Activated T-cell treated with anti-CD3 and anti-CD28 coated beads for 1 hour (primary cell): ENCODE measurements at regions not wholly inside any gene's neighbourhood (a gene's known extent, or its start where the extent isn't known, plus 50 kb on each side); places are given as distances from the start of the nearest gene placed in this dataset.
"Not testable (repeated sequence)": the region's sequence is repeated elsewhere in the genome, so short reads cannot be mapped to it uniquely, and the experiment has no call there.

Experiments
- DNase-seq: peaks from one replicate; pipeline ENCODE4 v3.0.0-alpha.2; 2020; ENCODE audit warnings: low read depth

DNA sequence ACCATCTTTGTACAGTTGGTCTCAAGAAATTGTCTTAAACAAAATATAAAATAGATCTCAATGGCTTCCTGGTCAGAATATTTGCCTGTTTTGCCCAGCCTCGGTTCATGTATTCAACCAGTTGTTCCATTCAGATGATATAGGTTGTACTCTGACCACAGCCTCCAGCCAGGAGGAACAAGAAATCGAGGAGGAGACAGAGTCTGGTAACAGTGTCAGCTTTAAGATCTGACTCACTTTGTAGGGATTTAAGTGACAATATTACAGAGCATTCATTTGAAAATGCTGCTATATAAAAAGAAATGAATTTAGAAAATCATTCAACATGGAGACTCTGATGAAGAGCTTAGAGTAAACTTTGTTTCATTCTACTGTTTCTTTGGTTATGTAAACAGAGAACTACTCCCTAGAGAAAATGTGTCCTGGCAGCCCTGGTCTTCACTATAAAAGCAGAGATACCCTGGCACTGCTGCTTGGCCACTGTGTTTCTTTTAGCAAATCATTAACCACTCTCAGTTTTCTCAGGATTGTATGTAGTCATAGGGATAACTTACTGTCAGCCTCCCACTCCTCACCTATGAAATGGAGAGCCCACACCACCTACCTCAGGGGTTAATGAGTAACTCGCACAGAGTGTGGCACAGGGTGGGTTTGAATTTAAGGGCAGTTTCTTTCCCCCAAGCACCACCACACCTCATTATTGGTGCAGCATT lies 53.5 kb downstream of the PAGE2 start:
- DNase-seq = no peak

DNA sequence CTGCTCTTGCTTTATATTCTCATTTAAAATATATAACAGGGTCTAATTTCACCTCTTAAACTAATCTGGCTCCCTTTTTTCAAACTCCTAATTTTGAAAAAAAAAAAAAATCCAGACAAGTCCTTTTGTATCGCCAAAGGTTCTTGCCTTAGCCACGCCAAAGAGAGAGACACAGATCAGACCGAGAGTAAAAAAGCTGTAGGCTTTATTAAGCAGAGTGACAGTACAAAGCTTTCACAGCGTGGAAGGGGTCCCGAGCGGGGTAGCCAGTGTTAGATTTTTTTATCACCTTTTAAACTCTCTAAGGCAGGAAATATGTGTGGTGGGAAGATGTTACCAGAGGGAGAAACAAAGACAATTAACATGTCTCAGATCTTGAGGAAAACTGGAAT lies 54.1 kb downstream of the PAGE2 start:
- no peak for DNase-seq

DNA sequence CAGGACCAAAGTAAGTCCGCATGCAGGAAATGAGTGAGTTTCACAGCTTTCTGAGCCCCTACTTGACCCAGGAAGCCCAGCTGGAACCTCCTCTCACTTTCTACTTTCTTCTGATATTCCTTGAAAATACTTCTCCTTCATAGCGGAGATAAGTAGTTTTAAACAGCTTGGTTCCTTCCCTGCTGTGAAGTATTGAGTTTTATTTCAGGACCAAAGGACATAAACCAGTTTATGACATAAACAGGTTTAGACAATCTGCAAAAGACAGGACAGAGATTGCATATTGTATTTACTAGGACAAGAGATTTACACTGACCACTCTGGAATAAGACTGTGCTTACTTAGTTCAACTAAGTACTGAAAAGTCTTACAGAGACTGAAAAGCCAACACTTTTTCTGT lies 54.8 kb downstream of the PAGE2 start:
- no peak for DNase-seq

DNA sequence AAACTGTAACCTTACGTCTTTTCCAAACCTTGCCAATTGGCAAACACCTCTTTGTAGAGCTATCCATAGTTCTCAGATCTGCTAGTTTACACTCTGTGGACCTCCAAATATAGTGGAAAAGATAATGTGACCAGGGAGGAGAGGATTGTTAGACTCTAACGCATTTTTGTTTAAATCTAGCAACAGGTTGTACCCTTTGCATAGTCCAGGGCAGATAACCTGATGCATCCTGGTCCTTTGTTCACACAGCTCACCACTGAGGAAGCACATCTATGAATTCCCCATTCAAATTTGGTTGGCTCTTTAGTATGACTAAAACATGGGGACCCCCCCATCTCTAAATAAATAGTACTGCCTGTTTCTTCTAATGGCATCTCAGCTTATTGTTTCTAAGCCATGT lies 55.9 kb downstream of the PAGE2 start:
- DNase-seq = no peak

DNA sequence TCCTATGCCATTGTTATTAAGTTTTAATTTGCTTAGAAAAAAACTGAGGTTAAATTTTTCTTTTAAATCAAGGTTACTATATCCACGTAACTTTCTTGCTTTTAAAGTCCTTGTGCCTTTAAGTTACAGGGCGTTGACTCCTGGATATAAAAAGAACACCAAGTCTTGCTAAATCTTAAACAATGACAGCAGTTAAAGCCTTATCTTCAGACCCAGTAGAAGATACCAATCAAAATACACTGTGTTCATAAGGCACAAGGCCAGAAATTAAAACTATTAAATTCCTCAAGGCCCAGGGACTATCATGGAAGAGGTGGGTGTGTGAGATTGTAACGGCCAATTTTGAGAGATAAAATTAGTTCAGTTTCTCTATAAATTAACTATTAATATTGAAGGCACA lies 60.4 kb downstream of the PAGE2 start:
- DNase-seq = no peak

DNA sequence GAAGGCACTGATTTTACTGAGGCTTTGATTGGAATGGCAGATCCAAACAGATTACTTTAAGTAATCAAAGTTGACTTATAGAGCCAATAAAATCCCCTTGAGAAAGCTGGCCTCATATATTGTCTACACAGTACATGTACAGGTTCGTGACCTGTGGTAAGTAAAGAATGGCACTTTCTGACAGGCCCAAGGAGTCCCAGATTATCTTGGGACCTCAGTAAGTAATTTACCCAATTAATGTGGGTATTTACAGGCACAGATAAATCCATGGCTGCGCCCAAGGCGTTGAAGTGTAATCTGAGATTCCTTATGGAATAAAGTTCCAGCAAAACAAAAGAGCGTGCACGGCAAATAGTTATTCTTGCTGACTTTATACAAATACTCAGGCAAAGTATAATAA lies 62.4 kb downstream of the PAGE2 start:
- no peak for DNase-seq

DNA sequence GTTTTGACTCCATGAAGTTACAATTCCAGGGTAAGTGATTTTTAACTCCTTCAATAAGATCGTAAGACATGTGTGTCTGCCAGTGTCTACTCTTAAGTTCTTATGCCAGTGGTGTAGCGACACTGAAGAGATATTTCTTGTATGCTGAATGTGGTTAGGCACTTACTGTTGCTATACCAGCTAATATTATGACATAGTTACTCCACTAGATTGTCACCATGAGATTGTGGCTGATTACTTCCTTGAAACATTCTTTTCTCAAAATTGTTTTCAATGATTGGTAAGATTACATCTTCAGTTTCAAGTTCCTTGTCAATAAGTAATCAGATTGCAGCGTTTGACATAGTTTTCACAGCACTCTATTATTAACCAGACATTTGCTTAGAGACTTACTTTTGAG lies 60.6 kb upstream of the PAGE5 start:
- no peak for DNase-seq

DNA sequence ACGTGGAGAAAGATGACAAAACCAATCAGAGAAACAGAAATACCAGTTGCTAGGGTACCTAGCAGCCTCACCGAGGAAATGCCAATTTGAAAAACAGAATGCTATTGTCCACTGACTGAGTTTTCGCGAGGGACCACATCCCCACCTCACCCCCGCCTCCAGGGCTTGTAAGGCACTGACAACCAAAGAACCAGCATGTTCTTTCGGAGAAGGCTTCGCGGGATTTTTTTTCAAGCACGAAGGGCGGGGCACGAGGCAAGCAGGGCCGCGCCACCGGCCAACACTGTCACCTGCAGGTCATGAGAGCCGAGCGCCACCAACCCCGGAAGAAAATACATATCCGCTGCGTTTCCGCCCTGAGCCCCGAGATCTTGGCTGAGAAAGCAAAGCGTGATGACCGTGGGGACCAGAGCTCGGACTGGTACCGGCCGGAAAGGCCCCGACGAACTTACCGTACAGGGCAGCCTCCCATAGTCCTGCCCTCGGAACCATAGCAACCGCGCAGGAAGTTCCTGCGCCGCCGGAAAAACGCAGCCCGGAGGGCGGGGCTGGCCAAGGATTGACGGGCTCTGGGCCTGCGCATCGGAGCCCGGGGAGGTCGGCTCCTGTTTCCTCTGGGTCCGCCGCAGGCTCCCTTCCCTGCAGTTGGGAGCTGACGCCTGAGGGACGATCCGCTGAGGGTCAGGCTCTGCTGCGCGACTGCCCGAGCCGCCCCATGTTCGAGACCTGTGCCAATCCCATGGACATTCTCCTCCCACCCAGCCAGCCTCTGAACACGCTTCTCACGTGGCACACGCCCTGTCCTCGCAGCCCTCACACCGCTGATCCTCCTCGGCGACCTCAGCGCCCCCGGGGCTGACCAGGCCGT lies 59.2 kb upstream of the PAGE5 start:
- DNase-seq = peak; percentile 87

DNA sequence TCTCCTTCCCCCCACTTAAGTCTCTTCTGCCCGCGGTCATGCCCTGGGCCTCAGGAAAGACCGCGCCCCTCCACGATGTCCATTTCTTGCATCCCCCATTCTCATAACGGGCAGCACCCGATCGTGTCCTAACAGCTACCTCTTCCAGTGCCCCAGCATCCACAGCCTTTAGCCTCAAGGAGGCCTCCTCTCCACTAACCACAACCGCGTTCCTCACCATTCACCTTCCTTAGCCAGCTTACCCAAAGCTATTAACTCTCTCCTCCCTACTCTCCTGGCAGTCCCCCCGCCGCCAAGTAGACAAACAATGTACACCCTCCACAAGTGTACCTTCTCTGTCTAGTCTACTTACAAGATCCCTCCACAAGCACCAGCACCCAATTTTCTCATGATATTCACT lies 58.6 kb upstream of the PAGE5 start:
- DNase-seq = no peak

DNA sequence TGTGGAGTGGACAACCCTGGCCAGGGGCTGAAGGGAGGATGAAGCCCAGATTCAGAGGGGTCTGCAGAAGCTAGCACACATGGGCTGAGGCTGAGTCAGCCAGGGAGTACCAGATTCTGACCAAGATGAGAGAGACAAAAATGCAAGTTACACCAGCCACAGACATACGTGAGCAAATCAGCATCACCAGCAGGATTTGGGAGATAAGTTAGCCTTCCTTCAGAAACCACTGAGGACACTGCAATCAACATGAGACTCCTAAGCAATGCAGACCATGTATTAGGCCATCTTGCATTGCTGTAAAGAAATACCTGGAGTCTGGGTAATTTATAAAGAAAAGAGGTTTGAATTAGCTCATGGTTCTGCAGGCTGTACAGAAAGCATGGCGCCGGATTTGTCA lies 57.0 kb upstream of the PAGE5 start:
- no peak for DNase-seq

DNA sequence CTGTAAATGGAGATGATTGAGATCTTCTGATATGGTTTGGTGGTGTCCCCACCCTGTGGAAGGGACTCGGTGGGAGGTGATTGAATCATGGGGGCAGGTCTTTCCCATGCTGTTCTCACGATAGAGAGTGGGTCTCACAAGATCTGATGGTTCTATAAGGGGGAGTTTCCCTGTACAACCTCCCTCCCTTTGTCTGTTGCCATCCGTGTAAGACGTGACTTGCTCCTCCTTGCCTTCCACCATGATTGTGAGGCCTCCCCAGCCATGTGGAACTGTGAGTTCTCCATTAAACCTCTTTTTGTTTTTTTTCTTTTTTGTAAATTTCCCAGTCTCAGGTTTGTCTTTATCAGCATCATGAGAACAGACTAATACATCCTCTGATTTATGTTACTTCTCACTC lies 55.1 kb upstream of the PAGE5 start:
- DNase-seq = not testable (repeated sequence)

DNA sequence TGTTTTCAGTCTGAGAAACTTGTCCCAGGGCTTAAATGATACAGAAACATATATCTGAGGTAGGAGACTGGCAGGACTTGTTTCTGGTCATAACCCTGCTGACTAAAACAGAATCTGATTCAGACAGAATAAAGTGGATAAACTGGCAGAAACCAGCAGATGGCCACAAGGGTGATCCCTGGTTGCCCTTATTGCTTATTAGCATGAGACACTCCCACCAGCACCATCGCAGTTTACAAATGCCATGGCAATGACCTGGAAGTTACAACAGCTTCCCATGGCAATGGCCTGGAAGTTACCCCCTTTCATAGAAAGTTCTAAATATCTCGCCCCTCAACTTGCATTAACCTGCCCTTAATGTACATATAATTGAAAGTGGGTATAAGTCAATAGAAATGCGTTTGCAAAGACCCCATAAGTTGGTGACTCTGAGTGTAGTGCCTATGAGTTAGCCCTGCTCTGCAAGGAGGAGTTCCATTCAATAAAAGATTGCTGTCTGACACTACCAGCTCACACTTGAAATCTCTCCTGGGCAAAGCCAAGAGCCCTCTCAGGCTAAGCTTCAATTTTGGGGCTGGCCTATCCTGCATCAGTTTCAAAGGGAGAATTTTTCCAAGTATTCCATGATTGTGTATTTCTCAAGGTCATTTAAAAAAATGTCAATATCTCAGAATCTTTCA lies 52.9 kb upstream of the PAGE5 start:
- DNase-seq = no peak

DNA sequence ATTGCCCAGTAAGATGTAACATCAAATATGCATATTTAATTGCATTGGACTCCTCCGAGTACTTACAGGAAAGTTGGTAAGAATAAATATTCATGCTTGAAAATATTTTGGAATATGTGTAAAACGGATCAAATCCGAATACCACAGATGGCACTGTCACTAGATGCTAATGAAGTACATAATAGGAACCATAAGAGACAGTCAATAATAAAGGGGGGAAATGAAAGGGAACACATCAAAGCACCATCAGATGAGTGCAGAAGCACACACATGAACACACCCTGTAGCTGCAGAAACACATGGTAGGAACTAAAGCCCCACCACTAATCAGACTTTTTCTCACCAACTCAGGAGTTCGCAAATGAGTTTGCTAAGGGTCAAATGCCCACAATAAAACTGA lies 52.2 kb upstream of the PAGE5 start:
- DNase-seq = no peak

DNA sequence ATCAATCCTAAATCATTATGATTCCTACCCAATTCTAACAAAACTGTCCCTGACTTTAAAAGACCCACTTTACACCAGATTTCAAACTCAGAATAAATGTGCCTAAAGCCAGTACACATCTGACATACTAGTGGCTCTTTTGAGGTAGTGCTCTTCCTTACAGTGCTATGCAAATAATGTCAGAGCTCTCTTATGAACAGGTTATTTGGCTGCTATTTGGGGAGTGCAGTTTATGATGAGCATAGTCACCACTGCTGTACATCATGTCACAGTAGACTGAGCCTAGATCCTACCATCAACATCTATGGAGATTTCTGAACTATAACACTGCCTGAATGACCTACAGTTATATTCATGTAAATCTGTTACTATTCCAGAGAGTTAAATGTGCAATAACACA lies 50.4 kb upstream of the PAGE5 start:
- no peak for DNase-seq
